NCI-H69 (cell line): ENCODE measurements at regions not wholly inside any gene's neighbourhood (a gene's known extent, or its start where the extent isn't known, plus 50 kb on each side); places are given as distances from the start of the nearest gene placed in this dataset.
"Not testable (repeated sequence)": the region's sequence is repeated elsewhere in the genome, so short reads cannot be mapped to it uniquely, and the experiment has no call there.

Source experiments
- DNase-seq: peaks from one replicate; lab custom pipeline; 2025; lab: John Stamatoyannopoulos, UW

DNA sequence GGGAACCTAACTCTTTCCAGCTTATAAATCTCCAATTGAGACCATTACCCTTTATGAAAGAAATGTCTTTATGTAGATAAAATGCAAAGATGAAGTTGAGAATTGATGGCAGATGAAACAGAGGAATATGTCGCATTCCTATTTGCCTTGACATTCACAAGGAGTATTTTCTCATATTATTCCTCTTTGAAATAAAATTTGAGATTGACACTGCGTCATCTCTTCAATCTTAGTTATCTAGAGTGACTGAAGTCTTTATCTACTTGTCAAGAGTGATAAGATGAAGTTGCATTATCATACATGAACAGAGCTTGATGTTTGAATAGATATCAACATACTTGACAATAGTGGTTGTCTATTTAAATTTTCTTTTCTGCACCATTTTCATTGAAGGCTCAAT, 574.4 kb upstream of the SOX9 start:
- DNase-seq, result no peak

DNA sequence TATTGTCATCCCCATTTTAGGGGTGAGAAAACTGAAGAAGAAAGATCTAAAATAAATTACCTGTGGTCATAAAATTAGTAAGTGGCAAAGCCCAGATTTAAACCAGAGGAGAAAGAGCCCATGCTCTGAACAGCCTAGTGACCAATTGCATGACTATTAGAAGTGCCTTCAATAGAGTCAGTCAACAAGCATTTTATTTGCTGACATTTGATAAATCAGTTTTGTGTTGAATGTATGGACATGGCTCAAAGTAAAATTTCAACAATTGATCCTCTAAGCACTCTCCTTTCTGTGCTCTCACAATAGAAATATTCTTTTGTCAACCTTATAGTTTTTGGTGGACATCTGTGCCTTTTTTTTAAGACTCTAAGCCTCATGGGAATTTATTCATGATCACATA, 572.9 kb upstream of the SOX9 start:
- no peak for DNase-seq

DNA sequence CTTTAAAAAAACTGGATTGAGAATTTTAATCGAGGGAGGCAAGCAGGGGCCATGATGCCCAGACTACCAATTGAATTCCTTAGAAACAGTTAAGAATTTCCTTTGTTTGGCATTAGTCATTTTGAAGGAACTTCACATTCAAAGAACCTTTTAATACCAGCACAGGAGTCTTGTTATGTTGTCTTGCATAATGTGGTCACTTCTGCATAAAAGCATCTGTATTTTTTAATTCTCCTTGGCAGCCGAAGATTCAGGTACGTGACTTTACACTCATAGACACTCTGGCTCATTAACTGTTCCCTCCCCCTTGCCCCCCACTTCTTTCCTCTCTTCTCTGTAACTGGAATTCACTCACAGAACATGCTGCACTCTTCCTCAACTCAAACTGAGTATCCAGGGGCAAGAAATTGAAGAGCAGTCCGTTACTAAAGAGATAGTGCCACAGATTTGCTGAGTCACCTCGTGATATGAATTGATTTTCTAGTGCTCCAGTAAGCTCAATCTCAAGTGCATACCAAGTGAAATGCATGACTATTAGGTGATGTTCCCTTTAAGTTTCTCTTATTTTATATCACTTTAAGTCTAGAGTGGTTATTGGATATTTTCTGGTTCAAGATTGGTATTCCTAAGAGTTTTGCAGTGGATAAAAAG, 572.2 kb upstream of the SOX9 start:
- DNase-seq, result no peak

DNA sequence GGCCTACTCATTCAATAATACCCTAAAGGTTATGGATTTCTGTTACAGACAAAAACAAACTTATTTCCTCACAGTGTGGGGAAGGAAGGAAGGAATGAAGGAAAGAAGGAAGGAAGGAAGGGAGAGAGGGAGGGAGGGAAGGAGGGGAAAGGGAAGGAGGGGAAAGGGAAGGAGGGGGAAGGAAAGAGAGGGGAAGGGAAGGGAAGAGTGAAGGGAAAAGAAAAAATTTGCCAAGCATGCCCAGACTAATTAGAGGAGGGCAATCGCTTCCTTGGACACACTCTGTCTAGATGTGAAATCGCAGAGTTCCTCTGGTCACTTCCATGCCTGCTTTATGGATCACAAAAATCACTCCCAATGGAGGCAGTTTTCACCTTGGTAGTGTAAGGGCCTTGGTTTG, 570.1 kb upstream of the SOX9 start:
- no peak for DNase-seq

DNA sequence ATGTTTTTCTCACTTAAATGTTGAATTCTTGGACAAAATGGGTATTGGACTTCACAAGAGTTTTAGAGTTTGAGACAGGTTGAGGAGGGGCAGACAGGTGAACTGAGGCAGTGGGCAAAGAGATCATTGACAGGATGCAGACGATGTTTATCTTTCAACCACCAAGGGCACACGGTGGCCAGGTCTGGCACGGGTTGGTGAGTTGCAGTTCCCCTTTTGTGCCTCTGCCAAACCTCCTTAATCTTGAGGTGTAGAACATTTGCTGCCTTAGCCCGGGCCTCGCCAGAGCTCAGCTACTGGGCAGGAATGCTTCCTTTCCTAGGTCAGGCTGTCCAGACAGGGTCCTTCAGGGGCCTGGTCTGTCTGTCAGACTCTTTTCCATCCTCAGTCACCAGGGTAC, 567.4 kb upstream of the SOX9 start:
- DNase-seq, result no peak

DNA sequence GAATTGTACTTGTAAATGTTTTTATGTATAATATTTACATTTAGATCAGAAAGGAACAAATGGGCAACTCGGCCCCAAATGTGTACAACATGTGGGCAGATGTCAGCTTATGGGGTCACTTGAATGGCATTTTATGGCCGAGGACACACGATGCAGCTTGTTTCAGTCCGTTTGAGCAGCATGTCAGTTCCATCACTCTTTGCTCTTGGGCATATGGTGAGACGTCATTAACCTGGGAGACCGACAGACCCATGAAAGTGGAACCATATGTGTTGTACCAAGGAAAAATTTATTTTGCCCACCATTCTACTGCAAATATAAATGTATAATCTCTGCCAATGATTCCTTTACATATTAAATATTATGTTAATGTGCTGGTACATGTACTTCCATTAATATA, 561.9 kb upstream of the SOX9 start:
- peak; percentile 97 for DNase-seq

DNA sequence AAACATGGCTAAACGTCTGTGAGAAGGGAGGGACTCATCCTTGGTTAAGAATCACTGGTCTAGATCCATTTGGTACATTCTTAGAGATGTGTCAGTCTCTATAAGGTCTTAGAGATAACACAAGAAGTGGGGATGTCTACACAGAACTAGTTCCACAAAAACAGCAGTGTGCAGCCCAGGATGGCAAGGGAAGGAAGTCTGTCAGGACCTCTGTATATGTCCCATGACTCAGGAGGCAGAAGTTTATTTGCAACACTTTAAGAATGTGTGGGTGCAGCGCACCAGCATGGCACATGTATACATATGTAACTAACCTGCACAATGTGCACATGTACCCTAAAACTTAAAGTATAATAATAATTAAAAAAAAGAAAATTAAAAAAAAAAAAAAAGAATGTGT, 548.5 kb upstream of the SOX9 start:
- no peak for DNase-seq

DNA sequence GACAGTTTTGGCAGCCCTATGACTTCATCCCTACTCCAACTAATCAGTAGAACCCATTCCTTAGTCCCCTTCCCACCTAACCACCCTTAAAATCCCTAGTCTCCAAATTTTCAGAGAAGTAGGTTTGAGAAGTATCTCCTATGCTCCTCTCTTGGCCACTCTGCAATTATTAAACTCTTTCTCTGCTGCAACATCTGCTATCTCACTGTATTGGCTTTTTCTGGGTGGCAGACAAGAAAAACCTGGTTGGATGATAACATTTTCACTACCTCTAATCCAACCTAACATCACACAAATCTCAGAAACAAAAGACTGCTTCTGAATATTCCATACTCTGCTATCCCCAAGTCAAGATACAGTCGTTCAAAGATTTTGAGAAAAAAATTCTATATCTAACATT, 542.4 kb upstream of the SOX9 start:
- DNase-seq, result no peak

DNA sequence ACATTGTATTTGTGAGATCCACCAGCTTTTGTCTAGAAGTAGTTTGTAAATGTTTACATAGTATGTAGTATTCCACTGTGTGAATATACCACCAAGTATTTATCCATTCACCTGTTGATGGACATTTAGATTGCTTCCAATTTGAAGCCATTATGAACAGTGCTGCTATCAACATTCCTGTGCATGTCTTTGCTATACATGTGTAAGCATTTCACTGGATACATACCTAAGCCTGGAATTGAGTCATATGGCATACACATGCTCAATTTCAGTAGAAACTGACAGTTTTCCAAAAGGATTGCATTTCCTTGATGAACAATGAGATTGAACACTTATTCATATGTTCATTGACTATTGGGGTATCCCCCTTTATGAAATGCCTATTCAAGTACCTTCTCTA, 540.6 kb upstream of the SOX9 start:
- no peak for DNase-seq

DNA sequence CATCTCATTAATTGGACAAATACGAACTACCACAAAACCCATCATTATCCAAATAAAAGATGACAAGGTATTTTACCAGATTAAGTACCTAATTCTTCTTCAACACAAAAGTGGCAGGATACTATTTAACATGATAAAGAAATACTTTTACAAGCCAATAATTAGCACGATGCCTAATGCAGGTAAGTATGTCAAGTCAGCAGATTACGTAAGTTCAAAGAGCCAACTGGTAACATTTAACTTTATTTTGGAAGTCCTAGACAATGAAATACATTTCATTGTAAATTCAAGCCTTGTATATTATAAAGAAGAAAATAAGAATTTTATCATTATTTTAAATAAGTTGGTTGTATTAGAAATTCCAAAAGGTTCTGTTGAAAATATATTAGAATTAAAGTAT, 535.3 kb upstream of the SOX9 start:
- no peak for DNase-seq

DNA sequence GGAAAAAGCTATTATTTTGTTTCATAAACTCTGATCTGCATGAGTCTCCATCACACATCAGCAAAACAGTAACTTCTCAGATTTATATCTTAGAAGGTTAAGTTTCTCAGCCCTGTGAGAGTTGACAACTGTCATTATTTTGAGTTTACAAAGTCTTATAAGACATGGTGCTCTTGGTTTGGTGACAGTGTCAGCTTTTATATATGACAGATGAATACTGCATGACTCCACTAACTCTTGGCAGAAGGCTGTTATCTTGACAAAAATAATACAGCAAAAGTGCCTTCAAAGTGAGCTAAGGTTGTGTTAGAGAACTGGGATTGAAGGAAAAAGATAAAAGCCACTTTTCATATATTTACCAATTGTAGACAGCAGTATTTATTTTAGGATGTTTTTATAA, 528.4 kb upstream of the SOX9 start:
- DNase-seq, result no peak

DNA sequence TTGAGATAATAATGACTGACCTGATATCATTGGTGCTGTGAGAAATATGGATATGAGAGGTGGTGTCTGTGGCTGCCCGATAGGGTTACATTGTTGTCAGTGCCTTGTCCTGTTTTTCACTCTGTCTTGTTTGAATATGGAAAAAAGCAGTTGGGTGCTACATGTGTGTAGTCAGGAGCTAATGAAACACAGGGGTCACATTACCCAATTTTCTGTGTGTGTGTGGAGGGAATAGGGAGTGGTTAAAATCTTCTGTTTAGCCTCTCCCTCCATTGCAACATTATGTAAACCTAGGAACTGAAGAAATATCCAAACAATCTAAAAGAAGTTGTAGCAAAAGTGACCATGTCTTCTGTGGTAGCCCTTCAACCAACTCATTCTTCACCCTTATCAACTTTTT, 527.7 kb upstream of the SOX9 start:
- peak; percentile 10 for DNase-seq

DNA sequence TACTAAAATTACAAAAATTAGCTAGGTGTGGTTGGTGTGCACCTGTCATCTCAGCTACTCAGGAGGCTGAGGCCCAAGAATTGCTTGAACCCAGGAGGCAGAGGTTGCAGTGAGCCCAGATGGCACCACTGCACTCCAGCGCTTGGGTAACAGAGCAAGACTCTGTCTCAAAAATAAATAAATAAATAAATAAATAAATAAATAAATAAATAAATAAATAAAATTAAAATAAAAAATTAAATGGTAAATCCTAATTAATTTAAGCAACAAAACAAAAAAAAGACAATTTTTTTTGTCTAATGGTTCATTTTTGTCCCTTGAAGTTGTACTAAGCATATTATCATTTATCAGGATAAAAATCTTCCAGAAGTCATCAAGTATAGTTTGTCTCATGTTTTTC, 521.2 kb upstream of the SOX9 start:
- not testable (repeated sequence) for DNase-seq

DNA sequence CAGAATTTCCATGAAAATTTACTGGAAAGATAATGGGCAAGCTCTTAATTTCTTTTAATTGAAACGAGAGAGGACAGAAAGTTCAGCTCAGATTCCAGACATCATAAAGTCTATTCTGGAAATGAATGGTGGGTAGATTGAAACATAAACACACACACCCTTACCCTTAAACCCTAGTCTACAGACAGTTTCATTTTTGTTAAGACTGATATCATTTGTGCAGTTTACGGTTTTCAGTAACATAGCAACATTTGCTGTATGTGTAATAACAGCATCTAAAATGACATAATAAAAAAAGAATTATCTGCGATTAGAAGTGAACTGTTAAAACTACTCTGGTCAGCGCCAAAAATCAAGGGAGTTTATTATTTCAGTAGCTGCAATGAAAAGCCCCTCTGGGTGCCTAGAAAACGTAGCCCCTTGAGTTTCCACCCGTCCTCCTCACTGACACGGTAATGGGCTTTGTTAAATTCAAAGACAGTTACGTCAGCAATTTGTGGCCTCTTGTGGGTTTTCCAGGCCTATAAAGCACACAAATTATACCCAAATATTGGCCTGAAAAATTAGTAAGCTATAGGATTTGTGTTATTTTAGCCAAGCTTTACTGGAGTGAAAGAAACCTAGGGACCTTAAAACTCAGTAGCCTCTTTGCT, 520.6 kb upstream of the SOX9 start:
- no peak for DNase-seq

DNA sequence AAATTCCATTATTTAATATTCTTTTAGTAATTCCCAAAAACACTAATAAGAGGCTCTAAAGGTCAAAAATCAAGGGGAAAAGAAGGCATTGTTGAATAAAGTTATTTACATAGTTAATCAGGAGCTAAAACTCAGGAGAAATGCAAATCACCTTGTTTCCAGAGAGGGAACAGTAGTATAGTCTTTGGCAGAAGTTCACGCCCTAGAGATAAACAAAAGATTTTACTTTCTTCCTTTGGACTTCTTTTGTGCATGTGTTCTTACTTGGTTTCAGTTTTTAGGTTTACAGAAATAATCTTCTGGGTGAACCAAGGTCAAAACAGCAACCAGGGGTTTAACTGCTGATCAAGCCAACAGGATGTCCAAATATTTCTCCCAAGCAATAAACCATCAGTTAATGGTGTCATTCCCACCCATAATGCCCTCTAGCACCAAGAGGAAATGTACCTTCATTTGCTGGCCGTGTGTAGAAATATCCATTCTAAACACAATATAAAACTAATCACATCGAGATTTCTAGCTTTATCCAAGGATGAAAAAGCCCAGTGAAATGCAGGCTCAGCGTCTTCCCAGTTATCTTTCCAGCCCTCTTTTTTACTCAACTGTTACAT, 518.8 kb upstream of the SOX9 start:
- no peak for DNase-seq

DNA sequence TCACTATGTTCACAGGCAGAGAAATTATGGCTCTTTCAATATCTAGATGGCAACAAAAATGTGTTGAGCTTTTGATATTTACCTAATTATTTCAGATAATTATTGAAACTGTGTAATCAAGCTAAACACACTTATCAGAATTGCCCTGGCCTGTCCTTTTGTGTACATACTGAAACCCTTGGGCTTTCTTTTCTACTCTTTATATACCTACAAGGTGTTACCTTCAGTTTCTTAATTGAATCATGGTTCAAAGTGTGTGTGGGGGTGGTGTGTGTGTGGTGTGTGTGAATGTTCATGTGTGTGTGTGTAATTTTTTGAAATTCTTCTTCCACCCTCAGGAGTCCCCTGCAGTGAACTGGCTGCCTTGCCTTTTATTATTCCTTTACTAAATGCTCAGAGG, 506.8 kb upstream of the SOX9 start:
- DNase-seq, result peak; percentile 95

DNA sequence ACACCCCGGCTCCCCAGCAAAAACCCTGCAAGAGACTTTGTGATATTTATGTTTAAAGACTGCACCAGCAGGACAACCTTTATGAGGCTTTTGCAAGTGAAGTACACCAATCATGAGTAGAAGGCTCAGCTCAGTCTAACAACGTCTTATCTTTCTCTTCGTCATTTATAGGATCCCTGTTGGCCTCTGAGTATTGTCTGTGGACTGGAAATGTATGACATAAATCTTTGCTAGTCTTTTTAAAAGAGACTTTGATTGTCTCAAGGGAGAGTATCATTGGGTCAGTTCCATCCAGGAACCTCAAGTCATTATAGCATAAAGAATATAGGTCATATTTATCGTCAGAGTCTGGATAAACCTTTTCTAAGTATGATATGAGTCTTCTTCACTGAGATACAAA, 505.0 kb upstream of the SOX9 start:
- DNase-seq, result no peak

DNA sequence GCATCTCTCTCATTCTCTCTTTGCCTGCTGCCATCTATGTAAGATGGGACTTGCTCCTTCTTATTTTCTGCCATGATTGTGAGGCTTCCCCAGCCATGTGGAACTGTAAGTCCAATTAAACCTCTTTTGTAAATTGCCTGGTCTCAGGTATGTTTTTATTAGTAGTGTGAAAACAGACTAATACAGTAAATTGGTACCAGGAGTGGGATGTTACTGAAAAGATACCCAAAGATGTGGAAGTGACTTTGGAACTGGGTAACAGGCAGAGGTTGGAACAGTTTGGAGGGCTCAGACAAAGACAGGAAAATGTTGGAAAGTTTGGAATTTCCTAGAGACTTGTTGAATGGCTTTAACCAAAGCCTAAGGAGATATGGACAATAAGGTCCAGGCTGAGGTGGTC, 503.1 kb upstream of the SOX9 start:
- DNase-seq, result not testable (repeated sequence)

DNA sequence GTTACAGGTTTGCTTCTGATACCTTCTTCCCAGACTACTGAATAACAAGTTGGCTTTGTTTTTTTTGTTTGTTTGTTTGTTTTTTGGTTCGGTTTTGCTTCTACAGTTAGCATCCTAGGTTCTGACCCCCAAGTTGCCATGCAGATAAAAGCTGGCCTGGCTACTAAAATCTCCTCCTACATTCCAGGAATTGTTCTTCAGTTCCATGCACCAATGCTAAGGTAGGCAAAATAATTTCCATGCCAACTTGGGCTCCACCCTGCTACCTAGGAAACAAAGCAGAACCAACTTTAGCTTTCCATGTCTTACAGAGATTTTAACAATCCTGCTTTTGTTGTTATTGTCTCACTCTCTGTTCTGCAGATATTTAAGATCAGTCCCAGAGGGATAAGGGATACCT, 495.5 kb upstream of the SOX9 start:
- DNase-seq, result no peak

DNA sequence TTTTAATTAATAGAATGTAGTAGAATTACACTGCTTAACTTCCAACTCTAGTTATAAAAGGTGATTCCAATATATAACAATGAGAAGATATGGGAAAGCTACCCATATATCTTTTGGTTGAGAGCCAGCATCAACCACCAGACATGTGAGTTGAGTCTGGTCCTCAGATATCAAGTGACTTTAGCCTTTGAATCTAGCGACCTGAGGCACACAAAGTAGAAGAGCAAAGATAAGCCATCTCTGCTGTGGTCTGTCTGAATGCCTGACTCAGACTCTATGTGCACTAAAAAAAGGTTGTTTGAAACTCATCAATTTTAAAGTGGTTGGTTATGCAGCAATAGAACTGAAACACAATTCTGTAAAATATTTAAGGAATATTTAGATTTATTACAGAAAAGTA, 492.5 kb upstream of the SOX9 start:
- no peak for DNase-seq

DNA sequence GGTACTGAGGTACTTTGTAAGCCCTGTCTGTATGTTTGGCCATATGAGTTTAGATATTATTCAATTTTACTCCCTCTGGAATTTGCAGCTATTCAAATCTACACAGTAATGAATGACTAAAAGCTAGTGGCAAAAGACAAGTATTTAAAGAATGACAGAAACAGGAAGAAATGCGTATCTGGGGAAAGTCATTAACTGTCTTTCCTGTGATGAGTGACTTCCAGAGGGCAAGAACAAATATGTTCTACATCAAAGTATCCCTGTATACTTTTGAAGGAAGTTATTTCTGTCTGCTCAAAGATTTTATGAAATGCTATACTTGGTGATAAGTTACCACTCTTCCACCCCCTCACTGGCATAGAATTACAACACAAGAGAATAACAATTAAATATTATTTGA, 489.3 kb upstream of the SOX9 start:
- DNase-seq, result no peak

DNA sequence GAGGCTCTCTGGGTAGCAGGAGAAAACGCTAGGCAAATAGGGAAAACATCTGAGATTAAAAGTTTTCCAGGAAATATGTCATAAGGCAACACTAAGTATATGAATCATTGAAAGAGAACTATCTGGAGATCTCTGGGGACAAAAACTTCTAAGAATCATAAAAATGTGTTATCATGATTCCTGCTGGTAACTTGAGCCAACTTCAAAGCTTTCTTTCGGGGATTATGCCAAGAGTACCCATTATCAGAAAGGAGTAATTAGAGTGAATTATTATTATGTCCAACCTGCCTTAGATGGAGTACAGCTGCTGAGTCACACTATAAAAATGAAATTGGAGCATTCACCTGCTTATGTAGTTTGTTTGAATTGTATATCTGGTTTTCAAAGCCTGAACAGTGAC, 488.5 kb upstream of the SOX9 start:
- DNase-seq, result peak; percentile 89

DNA sequence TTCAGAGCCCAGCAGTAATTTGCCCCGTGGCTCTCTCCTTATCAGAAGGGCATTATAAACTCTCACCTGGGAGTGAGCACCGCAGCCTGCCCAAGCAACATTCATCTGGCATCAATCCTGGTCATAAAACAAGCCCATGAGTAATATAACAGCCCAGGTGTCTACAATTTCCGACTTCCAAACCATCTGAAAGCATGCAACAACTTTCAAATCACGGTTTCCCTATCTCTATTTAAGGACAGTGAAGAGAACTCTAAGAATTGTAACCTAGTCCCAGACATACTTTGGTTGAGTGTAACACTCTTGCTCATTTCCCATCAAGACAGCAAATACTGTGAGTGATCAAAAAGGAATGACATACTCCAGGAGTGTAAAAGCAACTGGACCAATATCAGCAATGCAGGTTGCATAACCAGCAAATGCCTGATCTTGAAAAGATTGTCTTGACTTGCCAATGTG, 487.4 kb upstream of the SOX9 start:
- peak; percentile 59 for DNase-seq

DNA sequence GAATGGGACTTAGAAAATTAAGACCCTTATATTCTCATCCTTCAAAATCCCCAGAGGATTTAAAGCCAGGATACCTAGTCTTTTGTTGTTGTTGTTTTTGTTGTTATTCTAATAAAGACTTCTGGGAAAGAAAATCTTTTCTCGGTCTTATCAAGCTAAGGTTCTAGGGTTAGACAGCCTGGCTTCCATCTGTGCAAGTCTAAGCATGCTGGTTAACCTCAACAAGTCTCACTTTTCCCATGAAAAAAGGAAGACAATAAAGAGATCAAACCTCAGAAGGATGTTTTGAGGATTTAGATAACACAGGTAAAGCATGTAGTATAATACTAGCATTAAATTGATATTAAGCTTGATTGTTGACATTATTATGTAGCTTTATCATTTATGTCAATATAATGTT, 486.4 kb upstream of the SOX9 start:
- no peak for DNase-seq
